ENCODE measurements at regions not wholly inside any gene's neighbourhood (a gene's known extent, or its start where the extent isn't known, plus 50 kb on each side); places are given as distances from the start of the nearest gene placed in this dataset.

GRCh38 chr3:176439729-176440128 lies 757.6 kb downstream of the TBL1XR1 start:
- Mint-ChIP-seq H3K27ac (no peak overlapping the region), H3K4me1 (no peaks in the 10 kb centered on the region), H3K27me3 (no peaks in the 10 kb centered on the region), H3K36me3 (ENCODE audit: low read depth) (no peaks in the 10 kb centered on the region), H3K4me3 (no peak overlapping the region), H3K9me3 (peaks cover 2% of the 10 kb centered on the region)
- no peak for DNase-seq
- POLR2A ChIA-PET, result no interaction called here
- CTCF ChIA-PET, result no interaction called here

DNA sequence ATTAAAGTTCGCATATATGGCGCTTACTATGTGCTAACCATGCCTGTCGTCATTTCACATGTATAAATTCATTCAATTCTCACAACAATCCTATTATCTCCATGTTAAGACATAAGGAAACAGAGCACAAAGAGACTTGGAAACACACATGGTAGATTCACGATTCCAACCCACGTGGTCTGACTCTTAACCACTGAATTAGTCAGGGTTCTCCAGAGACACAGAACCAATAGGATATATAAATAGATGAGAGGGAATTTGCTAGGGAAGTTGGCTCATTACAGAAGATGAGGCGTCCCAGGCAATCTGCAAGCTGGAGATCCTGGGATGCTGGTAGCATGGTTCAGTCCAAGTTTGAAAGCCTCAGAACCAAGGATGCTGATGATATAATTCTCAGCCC lies 765.3 kb downstream of the TBL1XR1 start:
- Mint-ChIP-seq H3K4me3 (no peak overlapping the region), H3K27ac (no peak overlapping the region), H3K27me3 (no peaks in the 10 kb centered on the region), H3K36me3 (ENCODE audit: low read depth) (no peaks in the 10 kb centered on the region), H3K4me1 (no peaks in the 10 kb centered on the region), H3K9me3 (no peaks in the 10 kb centered on the region)
- no peak for DNase-seq
- POLR2A ChIA-PET, result no interaction called here
- CTCF ChIA-PET, result no interaction called here

DNA sequence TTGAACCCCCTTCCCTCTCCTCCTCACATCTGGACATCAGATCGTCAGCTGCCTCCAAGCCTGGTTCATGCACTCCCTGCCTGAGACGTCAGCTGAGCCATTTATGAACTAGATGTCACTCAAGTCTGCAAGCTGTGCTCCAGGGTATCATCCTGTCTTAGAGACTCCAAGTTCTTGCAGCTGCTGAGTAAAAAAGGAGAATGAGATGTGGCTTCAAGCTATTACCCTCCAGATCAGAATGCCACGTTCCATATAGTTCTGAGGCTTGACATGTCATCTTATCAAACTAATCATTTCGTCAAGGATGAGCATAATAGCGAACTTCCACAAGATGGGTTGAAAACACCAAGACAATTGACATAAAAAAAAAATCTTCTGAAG lies 766.3 kb downstream of the TBL1XR1 start:
- no peaks in the 10 kb centered on the region for H3K36me3 Mint-ChIP-seq (ENCODE audit: low read depth)
- H3K9me3 Mint-ChIP-seq, result no peaks in the 10 kb centered on the region
- no peaks in the 10 kb centered on the region for H3K4me1 Mint-ChIP-seq
- ChIA-PET CTCF (no interaction called here), POLR2A (no interaction called here)
- no peaks in the 10 kb centered on the region for H3K27me3 Mint-ChIP-seq
- no peak overlapping the region for H3K4me3 Mint-ChIP-seq
- no peak for DNase-seq
- H3K27ac Mint-ChIP-seq, result no peak overlapping the region

GRCh38 chr3:176430244-176431037 lies 766.8 kb downstream of the TBL1XR1 start:
- no peak overlapping the region for H3K4me3 Mint-ChIP-seq
- no peaks in the 10 kb centered on the region for H3K27me3 Mint-ChIP-seq
- H3K27ac Mint-ChIP-seq, result no peak overlapping the region
- POLR2A ChIA-PET, result no interaction called here
- no peaks in the 10 kb centered on the region for H3K9me3 Mint-ChIP-seq
- H3K4me1 Mint-ChIP-seq, result no peaks in the 10 kb centered on the region
- CTCF ChIA-PET, result no interaction called here
- H3K36me3 Mint-ChIP-seq (ENCODE audit: low read depth), result no peaks in the 10 kb centered on the region
- no peak for DNase-seq

DNA sequence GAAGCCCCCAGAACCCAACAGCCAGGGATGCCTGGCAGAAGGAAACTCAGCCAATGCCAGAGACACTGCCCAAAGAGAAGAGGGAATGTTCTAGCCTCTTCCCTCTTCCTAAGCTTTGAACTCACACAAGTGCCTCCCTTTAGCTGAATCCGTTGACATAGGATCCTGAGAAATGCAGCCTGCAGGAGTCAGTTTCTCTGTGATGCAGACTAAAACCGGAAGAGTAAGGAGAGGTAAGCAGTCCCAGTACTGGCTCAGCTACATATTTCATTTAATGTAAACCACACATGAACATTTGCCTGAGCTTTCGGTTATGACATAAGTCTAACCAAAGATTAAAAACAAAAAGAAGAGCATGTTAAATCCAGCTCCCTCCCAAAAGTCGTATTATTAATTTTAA lies 768.7 kb downstream of the TBL1XR1 start:
- H3K27me3 Mint-ChIP-seq, result no peaks in the 10 kb centered on the region
- no peaks in the 10 kb centered on the region for H3K4me1 Mint-ChIP-seq
- ChIA-PET CTCF (no interaction called here), POLR2A (no interaction called here)
- H3K36me3 Mint-ChIP-seq (ENCODE audit: low read depth), result no peaks in the 10 kb centered on the region
- H3K9me3 Mint-ChIP-seq, result no peaks in the 10 kb centered on the region
- H3K4me3 Mint-ChIP-seq, result no peak overlapping the region
- no peak for DNase-seq
- H3K27ac Mint-ChIP-seq, result no peak overlapping the region

- Mint-ChIP-seq H3K9me3 (no peaks in the 10 kb centered on the region), H3K27ac (no peak overlapping the region), H3K4me3 (no peak overlapping the region), H3K27me3 (no peaks in the 10 kb centered on the region), H3K4me1 (no peaks in the 10 kb centered on the region), H3K36me3 (ENCODE audit: low read depth) (no peaks in the 10 kb centered on the region)
- CTCF ChIA-PET, result no interaction called here
- DNase-seq, result no peak
- POLR2A ChIA-PET, result no interaction called here
Measured at GRCh38 chr3:176426371-176426770, 770.9 kb downstream of the TBL1XR1 start.

DNA sequence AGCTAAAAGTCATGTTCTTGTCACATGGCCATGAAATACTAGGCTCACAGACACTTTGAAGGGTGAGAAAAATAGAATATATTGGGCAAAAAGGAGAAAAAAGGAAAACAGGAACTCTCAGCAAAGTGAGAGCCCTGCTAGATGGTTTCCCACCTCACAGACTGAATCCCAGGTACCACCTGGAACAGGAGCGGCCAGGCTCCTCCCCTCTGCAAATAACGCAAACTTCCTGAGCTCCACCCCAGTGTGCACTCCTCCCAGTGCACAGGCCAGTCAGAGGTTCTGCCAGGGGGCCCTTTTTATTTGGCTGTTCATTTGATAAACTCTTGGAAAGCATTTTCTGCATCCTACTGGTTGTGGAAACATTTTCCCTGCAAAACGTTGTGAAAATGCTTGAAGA lies 780.4 kb downstream of the TBL1XR1 start:
- ChIA-PET POLR2A (no interaction called here), CTCF (no interaction called here)

DNA sequence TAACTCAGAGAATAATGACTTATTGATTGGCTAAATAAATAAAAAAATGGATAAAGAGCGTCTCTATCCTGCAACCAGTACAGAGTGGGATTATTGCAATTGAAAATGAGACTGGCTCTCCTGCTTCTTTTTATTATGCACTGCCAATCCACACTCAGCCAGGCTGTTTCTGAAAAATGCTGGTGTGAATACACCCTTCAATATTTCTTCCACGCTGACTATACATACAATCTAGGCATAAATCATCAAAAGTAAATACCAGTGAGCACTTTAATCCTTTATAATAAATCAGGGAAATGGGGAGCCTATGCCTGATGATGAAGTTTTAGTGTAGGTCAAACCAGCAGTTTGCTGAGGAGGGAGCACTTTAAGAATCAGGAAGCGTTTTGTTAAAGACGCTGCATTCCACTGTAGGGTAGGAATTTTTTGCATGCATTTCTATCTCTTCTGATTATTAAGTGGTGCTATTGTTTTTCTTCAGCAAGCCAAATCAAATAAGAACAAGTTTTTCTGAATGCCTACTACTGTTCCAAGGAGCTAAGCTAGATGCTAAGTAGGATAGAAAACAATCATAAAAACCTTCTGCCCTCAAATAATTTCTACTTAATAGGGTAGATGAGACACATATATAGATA lies 781.5 kb downstream of the TBL1XR1 start:
- H3K27me3 Mint-ChIP-seq, result no peaks in the 10 kb centered on the region
- no peak for DNase-seq
- no peak overlapping the region for H3K4me3 Mint-ChIP-seq
- POLR2A ChIA-PET, result no interaction called here
- CTCF ChIA-PET, result no interaction called here
- no peaks in the 10 kb centered on the region for H3K36me3 Mint-ChIP-seq (ENCODE audit: low read depth)
- H3K9me3 Mint-ChIP-seq, result peaks cover 5% of the 10 kb centered on the region
- H3K27ac Mint-ChIP-seq, result no peak overlapping the region
- H3K4me1 Mint-ChIP-seq, result no peaks in the 10 kb centered on the region

More for the DNA sequence above, 780.4 kb downstream of the TBL1XR1 start:
- H3K4me3 Mint-ChIP-seq, result no peak overlapping the region
- DNase-seq, result no peak
- no peaks in the 10 kb centered on the region for H3K36me3 Mint-ChIP-seq (ENCODE audit: low read depth)
- no peaks in the 10 kb centered on the region for H3K27me3 Mint-ChIP-seq
- H3K9me3 Mint-ChIP-seq, result peaks cover 5% of the 10 kb centered on the region
- no peak overlapping the region for H3K27ac Mint-ChIP-seq
- H3K4me1 Mint-ChIP-seq, result no peaks in the 10 kb centered on the region

- H3K27ac Mint-ChIP-seq, result no peak overlapping the region
- H3K36me3 Mint-ChIP-seq (ENCODE audit: low read depth), result no peaks in the 10 kb centered on the region
- ChIA-PET CTCF (no interaction called here), POLR2A (no interaction called here)
- H3K4me1 Mint-ChIP-seq, result no peaks in the 10 kb centered on the region
- H3K4me3 Mint-ChIP-seq, result no peak overlapping the region
- no peak for DNase-seq
- no peaks in the 10 kb centered on the region for H3K27me3 Mint-ChIP-seq
- H3K9me3 Mint-ChIP-seq, result peaks cover 5% of the 10 kb centered on the region
Measured at GRCh38 chr3:176412771-176413170, 784.5 kb downstream of the TBL1XR1 start.

GRCh38 chr3:176403531-176403930 lies 793.8 kb downstream of the TBL1XR1 start:
- no peak overlapping the region for H3K27ac Mint-ChIP-seq

GRCh38 chr3:176401211-176401610 lies 796.1 kb downstream of the TBL1XR1 start:
- Mint-ChIP-seq H3K4me3 (no peak overlapping the region), H3K4me1 (no peaks in the 10 kb centered on the region), H3K27me3 (no peaks in the 10 kb centered on the region), H3K36me3 (ENCODE audit: low read depth) (no peaks in the 10 kb centered on the region), H3K27ac (no peak overlapping the region), H3K9me3 (peaks cover 8% of the 10 kb centered on the region)
- DNase-seq, result no peak
- CTCF ChIA-PET, result no interaction called here
- POLR2A ChIA-PET, result no interaction called here

More at GRCh38 chr3:176403531-176403930, 793.8 kb downstream of the TBL1XR1 start:
- Mint-ChIP-seq H3K36me3 (ENCODE audit: low read depth) (no peaks in the 10 kb centered on the region), H3K27me3 (no peaks in the 10 kb centered on the region), H3K4me3 (no peak overlapping the region), H3K4me1 (no peaks in the 10 kb centered on the region), H3K9me3 (no peaks in the 10 kb centered on the region)
- POLR2A ChIA-PET, result no interaction called here
- CTCF ChIA-PET, result no interaction called here
- no peak for DNase-seq

- Mint-ChIP-seq H3K27ac (no peak overlapping the region), H3K4me3 (no peak overlapping the region), H3K4me1 (no peaks in the 10 kb centered on the region), H3K9me3 (peaks cover 12% of the 10 kb centered on the region), H3K36me3 (ENCODE audit: low read depth) (no peaks in the 10 kb centered on the region), H3K27me3 (no peaks in the 10 kb centered on the region)
- ChIA-PET CTCF (no interaction called here), POLR2A (no interaction called here)
- DNase-seq, result no peak
Measured at GRCh38 chr3:176399193-176399592, 798.1 kb downstream of the TBL1XR1 start.

GRCh38 chr3:176395240-176395639 lies 802.0 kb downstream of the TBL1XR1 start:
- Mint-ChIP-seq H3K27me3 (no peaks in the 10 kb centered on the region), H3K27ac (no peak overlapping the region), H3K4me1 (no peaks in the 10 kb centered on the region), H3K9me3 (peaks cover 15% of the 10 kb centered on the region), H3K4me3 (no peak overlapping the region), H3K36me3 (ENCODE audit: low read depth) (no peaks in the 10 kb centered on the region)
- ChIA-PET POLR2A (no interaction called here), CTCF (no interaction called here)
- no peak for DNase-seq

GRCh38 chr3:176378789-176379188 lies 818.5 kb downstream of the TBL1XR1 start:
- Mint-ChIP-seq H3K4me3 (no peak overlapping the region), H3K27me3 (no peaks in the 10 kb centered on the region), H3K36me3 (ENCODE audit: low read depth) (no peaks in the 10 kb centered on the region), H3K27ac (no peak overlapping the region), H3K9me3 (peaks cover 4% of the 10 kb centered on the region), H3K4me1 (no peaks in the 10 kb centered on the region)
- DNase-seq, result no peak
- CTCF ChIA-PET, result no interaction called here
- POLR2A ChIA-PET, result no interaction called here

All from activated CD4-positive, alpha-beta memory T cell treated with anti-CD3 and anti-CD28 coated beads, Interleukin-2, amount 10 ng/mL, durations not matched to agents 7 days and 5 days (primary cell).